GM21360 (cell line): ENCODE measurements at regions not wholly inside any gene's neighbourhood (a gene's known extent, or its start where the extent isn't known, plus 50 kb on each side); places are given as distances from the start of the nearest gene placed in this dataset.

Experiments used
- ATAC-seq: cut with Tn5 transposase; IDR thresholded peaks from one replicate; pipeline ENCODE4 v1.9.1; 2021; ENCODE audit warnings: mild to moderate bottlenecking, moderate library complexity; ENCODE audit not compliant: unreplicated experiment

DNA sequence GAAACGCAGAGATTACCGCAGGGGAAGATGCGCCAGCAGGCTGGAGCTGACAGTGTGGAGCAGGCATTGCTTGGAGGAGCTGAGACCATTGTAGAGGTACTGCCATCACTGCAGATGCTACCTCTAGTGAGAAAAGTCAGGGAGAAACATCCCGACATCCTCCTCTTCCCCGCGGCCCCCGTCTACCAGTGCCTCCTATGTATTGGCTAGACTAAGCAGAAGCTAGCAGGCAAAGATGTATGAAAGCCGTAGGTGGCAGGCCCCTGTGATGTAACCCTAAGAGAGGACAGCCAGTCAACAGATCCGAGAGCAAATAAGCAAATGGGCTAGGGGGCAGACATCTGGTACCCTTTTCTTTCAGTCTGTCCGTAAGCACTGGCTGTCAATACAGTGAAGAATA lies 115.5 kb upstream of the ACTBL2 start:
- no peak for ATAC-seq

DNA sequence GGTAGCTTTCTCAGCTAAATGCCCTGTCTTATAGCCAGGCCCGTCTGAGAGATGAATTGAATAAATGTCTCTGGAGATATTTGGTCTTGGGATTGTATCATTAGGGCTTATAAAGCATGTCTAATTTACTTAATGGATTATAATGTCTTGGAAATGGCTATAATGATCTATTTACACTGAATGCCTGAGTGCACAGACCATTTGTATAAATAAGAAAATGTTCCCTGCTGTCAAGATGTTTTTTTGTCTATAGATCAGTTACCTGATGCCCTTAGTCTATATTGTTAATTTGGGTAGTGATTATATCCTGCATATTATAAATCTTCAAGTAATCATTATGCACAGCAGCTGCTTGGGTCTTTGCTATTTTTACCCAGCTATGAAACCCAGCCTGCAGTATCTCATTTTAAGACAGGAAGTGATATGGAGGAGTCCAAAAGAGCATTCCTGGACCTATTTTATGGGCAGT lies 112.9 kb upstream of the ACTBL2 start:
- no peak for ATAC-seq

GRCh38 chr5:57594436-57594835 lies 111.8 kb upstream of the ACTBL2 start:
- ATAC-seq, result no peak

DNA sequence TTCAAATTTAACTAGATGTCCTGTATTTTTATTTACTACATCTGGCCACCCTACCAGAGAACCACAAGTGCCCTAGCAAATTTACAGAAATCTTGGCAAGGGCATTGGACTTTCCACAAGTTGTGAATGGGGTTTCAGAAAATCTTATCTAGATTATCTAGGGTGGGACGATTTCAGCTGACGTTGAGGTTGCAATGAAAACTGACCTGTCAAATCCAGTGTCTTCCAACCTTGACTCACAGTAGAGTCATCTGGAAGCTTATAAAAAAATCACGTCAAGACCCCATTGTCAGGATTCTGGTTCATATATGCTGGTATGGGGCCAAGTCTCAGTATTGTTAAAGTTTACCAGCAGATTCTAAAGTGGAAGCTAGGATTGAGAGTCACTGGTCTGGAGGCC lies 109.6 kb upstream of the ACTBL2 start:
- no peak for ATAC-seq

- ATAC-seq, result no peak
These were observed 104.0 kb upstream of the ACTBL2 start for GRCh38 chr5:57586649-57587048.

DNA sequence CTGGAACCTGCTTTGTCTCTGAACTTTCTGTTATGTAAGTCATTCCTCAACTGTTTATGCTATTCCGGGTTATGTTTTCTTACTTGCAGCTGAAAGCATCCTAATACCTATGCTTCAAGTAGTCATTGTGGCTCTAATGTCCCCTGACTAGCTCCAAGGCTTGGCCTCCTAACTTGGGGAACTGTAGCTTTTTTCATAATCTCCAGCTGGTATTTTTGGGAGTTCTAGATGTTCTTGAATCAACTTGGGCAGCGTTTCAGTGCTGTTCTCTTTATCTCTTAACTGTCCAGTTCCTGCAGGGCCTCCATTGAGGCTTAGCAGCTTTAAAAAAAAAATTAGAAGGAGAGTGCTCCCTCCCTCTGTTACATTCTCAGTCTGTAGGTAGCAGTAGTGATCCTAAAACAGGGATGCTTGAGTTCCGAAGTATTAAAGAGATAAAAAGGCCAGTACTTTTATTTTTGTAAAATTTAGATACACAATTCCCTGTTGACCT lies 100.0 kb upstream of the ACTBL2 start:
- ATAC-seq, result no peak

GRCh38 chr5:57581772-57582171 lies 99.2 kb upstream of the ACTBL2 start:
- ATAC-seq, result no peak

- ATAC-seq, result no peak
These were observed 98.6 kb upstream of the ACTBL2 start for GRCh38 chr5:57581222-57581621.

- ATAC-seq, result no peak
These were observed 95.0 kb upstream of the ACTBL2 start for GRCh38 chr5:57577432-57578175.

DNA sequence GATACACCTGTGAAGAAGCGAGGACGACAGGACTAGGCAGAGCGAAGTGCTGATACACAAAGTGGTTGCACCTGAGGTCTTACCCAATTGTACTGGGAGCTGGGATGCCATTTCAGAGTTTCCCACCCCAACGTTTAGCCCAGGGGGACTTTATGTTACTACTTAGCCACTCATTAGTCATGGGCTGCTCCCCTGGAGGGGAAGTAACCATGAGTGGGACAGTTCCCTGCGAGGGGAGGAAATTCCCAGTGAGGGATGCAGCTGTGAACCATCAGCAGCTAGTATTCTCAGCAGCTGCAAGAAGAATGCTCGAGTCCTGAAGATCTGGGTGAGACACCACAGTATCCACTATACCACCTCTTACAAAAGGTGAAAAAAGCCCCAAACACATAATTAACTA lies 93.7 kb upstream of the ACTBL2 start:
- no peak for ATAC-seq

- no peak for ATAC-seq
These were observed 93.2 kb upstream of the ACTBL2 start for GRCh38 chr5:57575839-57576238.

DNA sequence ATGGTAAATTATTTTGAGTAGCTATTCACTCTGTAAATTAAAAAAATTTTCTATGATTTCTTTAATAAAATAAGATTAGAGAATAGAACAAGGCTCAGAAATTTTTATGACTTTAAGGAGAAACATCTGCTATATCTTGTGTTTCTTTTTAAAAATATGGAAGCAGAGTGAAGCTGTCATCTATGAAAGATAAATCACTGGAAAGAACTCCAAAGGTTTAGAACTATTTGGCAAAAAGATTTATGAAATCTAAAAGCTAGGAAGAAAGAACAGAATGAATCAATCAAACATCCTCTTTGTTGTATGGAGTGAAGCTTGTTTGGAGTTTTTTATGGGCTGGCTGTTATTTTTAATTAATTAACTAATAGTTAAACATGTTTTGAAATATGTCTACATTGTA lies 89.8 kb upstream of the ACTBL2 start:
- ATAC-seq, result no peak

DNA sequence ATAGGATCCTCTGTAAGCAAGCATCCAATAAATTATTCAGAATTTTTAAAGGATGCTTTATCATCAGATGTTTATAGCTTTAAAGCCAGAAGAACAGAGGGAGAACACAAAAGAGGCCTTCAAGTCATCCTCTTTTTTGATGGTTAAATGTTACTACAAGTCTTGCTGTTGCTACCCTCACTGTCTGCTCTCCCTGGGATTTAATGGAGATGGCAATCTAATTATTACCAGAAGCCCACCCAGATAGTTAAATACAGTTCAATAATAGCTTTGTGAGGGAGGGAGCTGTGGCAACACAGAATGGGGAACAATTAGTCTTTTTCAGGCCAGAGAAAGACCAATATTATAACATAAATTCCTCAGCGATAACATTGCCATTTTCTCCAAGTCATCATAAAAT lies 87.0 kb upstream of the ACTBL2 start:
- ATAC-seq, result no peak

DNA sequence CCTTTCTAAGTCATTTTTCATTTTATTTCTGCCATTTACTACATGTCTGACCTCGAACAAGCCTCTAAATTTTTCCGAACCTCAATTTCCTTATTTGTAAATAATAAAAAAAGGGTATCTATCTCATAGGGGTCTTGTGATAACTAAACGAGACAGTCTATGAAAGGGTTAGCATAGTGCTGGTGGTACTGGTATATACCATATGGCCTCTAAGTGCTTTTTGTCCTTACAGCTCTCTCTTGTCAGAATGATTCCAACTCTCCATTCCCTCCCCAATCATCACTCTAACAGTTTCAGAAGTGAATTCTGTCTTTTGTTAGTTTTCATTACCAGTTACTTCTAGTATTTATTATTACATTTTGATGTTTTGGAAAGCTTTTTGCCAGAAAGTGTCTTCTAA lies 85.5 kb upstream of the ACTBL2 start:
- ATAC-seq, result no peak

DNA sequence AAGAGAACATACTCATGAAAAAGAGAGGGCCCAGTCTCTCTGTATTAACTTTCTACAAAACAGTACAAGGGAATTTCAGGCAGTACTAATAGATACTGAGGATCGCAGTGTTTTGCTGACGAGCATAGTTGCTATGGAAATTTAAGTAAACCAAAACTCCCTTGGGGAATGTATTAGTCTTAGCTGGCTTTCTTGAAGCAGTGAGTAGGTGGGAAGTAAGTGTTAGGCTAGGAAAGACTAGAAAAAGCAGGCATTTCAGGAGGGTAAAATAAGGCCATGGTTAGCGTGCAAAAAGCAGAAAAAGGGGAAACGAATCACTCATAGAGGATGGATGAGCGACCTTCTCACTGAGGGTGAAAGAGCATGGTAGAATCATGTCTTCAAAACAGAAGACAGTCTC lies 84.3 kb upstream of the ACTBL2 start:
- peak; percentile 67 for ATAC-seq

- no peak for ATAC-seq
These were observed 78.7 kb upstream of the ACTBL2 start for GRCh38 chr5:57561231-57561842.

- ATAC-seq, result no peak
These were observed 76.6 kb upstream of the ACTBL2 start for GRCh38 chr5:57559110-57559635.

DNA sequence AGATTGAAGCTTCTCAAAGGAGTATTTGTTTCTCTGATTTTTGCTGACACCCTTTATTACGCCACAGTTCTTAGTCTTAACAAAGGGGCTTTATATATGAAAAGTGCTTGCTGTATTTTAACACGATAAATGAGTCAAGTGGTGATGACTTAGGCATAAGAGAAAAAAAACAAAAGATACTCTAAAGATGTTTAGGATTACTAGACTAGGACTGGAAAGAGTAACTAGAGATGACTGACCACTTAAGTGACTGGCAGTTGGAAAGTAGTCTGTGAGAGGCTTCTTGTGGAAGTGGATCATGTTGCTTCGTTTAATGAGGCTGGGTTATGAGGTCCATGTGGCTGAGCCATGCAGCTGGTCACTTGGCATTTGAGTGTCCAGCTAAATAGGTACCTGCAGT lies 69.4 kb upstream of the ACTBL2 start:
- ATAC-seq, result no peak

GRCh38 chr5:57551251-57551650 lies 68.6 kb upstream of the ACTBL2 start:
- no peak for ATAC-seq

DNA sequence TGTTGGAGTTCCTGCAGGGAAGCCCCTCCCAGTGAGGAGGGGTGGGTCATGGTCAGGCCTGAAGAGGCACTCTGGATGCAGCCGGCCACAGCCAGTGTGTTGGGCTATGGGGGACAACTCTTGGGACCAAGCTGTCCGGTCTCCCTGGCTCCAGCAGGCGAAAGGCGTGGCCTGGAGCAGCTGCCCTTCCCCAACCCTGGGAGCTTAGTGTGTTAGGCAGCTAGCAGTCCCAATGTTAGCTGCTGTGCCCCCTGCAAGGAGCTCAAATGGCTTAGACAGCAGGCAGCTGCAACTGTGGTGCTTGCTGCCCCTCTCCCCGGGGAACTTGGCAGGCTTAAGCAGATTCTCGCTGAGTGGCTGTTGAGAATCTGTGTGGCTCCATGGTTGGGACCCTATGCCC lies 67.5 kb upstream of the ACTBL2 start:
- no peak for ATAC-seq

GRCh38 chr5:57549566-57549965 lies 67.0 kb upstream of the ACTBL2 start:
- no peak for ATAC-seq

GRCh38 chr5:57540823-57541222 lies 58.2 kb upstream of the ACTBL2 start:
- no peak for ATAC-seq
